ENCODE measurements at regions not wholly inside any gene's neighbourhood (a gene's known extent, or its start where the extent isn't known, plus 50 kb on each side); places are given as distances from the start of the nearest gene placed in this dataset.

DNA sequence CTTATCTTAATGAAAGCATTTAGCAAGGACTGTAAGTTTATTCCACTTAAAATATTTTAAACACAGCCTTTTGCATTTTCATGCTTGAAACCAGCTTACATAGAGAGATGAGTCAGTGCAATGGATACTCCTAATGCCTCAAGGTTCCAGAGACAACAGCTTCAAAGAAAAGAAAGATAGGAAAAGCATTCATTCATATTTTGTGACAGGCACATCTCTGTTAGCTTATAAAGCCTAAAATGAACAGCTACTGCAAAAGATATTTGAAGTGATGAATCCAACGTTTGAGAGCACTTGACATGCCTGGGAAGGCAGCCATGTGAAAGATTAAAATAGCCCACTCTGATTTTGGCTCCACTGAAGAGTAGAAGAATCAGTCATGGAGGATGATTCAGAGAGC, 814.5 kb downstream of the RPS29 start:
- 30 to 31% methylated on average over 1 of the region's 1 CpG for WGBS, 2 donors
- Histone ChIP-seq H3K36me3 (no peaks in the 10 kb centered on the region), H3K4me1 (no peaks in the 10 kb centered on the region), H3K27ac (no peak overlapping the region), H3K27me3 (no peaks in the 10 kb centered on the region), H3K4me3 (no peak overlapping the region), H3K9me3 (peaks cover 0 to 10% (median 0%) of the 10 kb centered on the region in 4 donors)
- TF ChIP-seq POLR2AphosphoS5 (IDR thresholded peaks at IDR 0.05) (no peak), POLR2A (IDR thresholded peaks at IDR 0.05) (no peak), EP300 (IDR thresholded peaks at IDR 0.05) (no peak)
- TF ChIP-seq, protein P1, sequence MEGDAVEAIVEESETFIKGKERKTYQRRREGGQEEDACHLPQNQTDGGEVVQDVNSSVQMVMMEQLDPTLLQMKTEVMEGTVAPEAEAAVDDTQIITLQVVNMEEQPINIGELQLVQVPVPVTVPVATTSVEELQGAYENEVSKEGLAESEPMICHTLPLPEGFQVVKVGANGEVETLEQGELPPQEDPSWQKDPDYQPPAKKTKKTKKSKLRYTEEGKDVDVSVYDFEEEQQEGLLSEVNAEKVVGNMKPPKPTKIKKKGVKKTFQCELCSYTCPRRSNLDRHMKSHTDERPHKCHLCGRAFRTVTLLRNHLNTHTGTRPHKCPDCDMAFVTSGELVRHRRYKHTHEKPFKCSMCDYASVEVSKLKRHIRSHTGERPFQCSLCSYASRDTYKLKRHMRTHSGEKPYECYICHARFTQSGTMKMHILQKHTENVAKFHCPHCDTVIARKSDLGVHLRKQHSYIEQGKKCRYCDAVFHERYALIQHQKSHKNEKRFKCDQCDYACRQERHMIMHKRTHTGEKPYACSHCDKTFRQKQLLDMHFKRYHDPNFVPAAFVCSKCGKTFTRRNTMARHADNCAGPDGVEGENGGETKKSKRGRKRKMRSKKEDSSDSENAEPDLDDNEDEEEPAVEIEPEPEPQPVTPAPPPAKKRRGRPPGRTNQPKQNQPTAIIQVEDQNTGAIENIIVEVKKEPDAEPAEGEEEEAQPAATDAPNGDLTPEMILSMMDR (IDR thresholded peaks at IDR 0.05): no peak
- no peak for ATAC-seq (ENCODE audit: low FRiP score in 2 of 2)
- no peak for DNase-seq

DNA sequence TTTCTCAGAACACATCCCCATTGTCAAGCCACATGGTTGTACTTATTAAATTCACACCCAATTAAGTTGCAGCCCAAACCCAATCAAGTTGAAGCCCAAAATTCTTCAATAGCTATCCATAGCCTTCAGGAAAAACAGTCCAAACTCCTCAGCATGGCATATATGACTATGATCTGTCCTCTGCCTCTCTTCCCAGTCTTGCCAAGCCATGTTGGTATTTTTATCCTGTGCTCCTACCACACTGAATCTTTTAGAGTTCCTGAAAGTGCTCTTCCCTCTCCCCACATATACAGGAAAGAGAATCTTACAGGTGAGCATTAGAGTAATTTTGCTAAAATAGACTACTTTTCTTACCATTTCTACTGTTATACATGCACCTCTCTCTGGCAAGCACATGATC, 834.9 kb downstream of the RPS29 start:
- Histone ChIP-seq H3K36me3 (no peaks in the 10 kb centered on the region), H3K27me3 (no peaks in the 10 kb centered on the region), H3K4me3 (no peak overlapping the region), H3K9me3 (no peaks in the 10 kb centered on the region), H3K4me1 (no peaks in the 10 kb centered on the region), H3K27ac (no peak overlapping the region)
- TF ChIP-seq POLR2AphosphoS5 (IDR thresholded peaks at IDR 0.05): no peak
- no peak for TF ChIP-seq POLR2A (IDR thresholded peaks at IDR 0.05)
- no peak for DNase-seq
- ATAC-seq (ENCODE audit: low FRiP score in 2 of 2): no peak

DNA sequence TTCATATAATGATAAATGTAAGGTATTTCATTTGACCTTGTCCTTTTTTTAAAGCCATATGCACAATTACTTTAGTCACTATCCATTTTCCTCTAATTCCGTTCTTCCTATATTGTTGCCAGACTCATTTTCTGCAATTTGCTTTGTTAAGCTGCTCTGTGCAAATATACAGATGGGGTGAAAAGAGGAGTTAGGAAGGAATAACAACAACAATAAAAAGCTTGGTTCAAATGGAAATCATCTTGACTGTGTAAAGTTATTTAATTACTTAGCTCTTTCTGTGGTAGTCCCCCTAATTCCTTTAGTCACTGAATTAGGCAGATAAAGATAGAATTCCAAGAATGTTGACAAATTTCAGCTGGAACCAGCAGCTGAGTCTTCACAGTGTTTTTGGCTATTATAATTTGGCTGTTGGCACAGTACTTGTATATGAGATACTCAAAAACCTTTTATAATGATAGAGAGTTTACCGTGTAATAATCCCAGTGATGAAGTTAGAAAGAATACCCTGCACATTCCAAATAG, 838.0 kb downstream of the RPS29 start:
- Histone ChIP-seq H3K4me3 (no peak overlapping the region), H3K9me3 (no peaks in the 10 kb centered on the region), H3K4me1 (no peaks in the 10 kb centered on the region), H3K36me3 (no peaks in the 10 kb centered on the region), H3K27me3 (no peaks in the 10 kb centered on the region), H3K27ac (no peak overlapping the region)
- TF ChIP-seq POLR2A (IDR thresholded peaks at IDR 0.05) (no peak), POLR2AphosphoS5 (IDR thresholded peaks at IDR 0.05) (no peak), EP300 (IDR thresholded peaks at IDR 0.05) (no peak)
- TF ChIP-seq, protein P1 (IDR thresholded peaks at IDR 0.05): no peak
- ATAC-seq (ENCODE audit: low FRiP score in 2 of 2) (no peak), DNase-seq (no peak)
- 66 to 67% methylated on average over 2 of the region's 2 CpGs for WGBS, 2 donors

DNA sequence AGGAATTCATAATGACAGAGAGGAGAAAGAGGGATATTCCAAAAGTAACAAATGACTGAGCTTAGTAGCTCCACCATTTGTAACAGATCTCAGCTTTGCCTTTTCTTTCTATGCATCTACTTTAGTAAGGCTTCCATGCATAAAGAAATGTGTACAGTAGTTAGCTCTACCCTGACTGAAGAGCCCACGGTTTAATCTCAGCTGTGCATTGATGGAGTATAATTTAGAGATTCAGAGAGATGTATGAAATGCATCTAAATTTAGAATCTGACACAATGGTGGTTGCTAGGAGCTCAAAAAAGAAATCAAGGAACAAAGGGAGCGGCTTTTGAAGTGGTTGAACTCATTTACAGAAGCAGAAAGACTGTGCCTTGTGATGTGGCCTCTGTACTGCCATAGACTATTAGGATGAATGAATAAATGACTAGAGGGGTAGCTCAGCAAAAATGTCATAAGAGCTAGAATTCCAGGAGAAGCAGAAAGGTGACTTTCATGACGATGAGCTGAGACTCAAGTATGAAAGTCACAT, 838.6 kb downstream of the RPS29 start:
- H3K4me3 ChIP-seq: no peak overlapping the region
- no peaks in the 10 kb centered on the region for H3K27me3 ChIP-seq
- no peaks in the 10 kb centered on the region for H3K4me1 ChIP-seq
- H3K36me3 ChIP-seq: no peaks in the 10 kb centered on the region
- DNase-seq (no peak), ATAC-seq (ENCODE audit: low FRiP score in 2 of 2) (no peak)
- no peaks in the 10 kb centered on the region for H3K9me3 ChIP-seq
- 72 to 86% methylated on average over 3 of the region's 3 CpGs for WGBS, 2 donors
- H3K27ac ChIP-seq: no peak overlapping the region
- TF ChIP-seq POLR2AphosphoS5 (IDR thresholded peaks at IDR 0.05) (no peak), POLR2A (IDR thresholded peaks at IDR 0.05) (no peak), EP300 (IDR thresholded peaks at IDR 0.05) (no peak)
- TF ChIP-seq, protein P1 (IDR thresholded peaks at IDR 0.05): no peak

DNA sequence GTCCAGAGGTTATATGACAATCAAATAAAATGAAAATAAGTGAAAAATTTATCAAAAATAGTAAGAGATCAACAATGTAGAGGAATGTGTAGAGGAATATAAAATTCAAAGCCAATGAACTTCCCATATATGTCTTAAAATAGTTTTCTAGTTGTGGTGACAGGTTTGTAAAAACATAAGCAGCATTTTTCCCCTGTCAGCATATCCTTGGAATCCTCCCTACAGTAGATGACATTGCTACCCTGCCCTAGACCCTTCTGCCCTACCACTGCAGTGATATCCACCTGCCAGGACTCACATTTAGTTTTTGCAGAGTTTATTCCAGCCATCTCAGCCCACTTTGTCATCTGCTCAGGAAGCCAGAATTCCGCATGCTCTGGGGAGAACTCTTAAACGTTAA, 842.0 kb downstream of the RPS29 start:
- WGBS, 2 donors: 51 to 59% methylated on average over 2 of the region's 2 CpGs
- DNase-seq (no peak), ATAC-seq (ENCODE audit: low FRiP score in 2 of 2) (no peak)
- no peak overlapping the region for H3K4me3 ChIP-seq
- no peaks in the 10 kb centered on the region for H3K27me3 ChIP-seq
- no peaks in the 10 kb centered on the region for H3K36me3 ChIP-seq
- H3K9me3 ChIP-seq: no peaks in the 10 kb centered on the region
- H3K4me1 ChIP-seq: no peaks in the 10 kb centered on the region
- H3K27ac ChIP-seq: no peak overlapping the region
- TF ChIP-seq POLR2AphosphoS5 (IDR thresholded peaks at IDR 0.05) (no peak), EP300 (IDR thresholded peaks at IDR 0.05) (no peak), POLR2A (IDR thresholded peaks at IDR 0.05) (no peak)
- TF ChIP-seq, protein P1 (IDR thresholded peaks at IDR 0.05): no peak

Measured in upper lobe of left lung (tissue), 6 donors.